Middle frontal gyrus (tissue), 1 donor: ENCODE measurements at regions not wholly inside any gene's neighbourhood (a gene's known extent, or its start where the extent isn't known, plus 50 kb on each side); places are given as distances from the start of the nearest gene placed in this dataset.

Experiments
- DNase-seq: peaks from one replicate; pipeline ENCODE4 v3.0.0-alpha.2; 2015; ENCODE audit warnings: low spot score; ENCODE audit errors: extremely low spot score

DNA sequence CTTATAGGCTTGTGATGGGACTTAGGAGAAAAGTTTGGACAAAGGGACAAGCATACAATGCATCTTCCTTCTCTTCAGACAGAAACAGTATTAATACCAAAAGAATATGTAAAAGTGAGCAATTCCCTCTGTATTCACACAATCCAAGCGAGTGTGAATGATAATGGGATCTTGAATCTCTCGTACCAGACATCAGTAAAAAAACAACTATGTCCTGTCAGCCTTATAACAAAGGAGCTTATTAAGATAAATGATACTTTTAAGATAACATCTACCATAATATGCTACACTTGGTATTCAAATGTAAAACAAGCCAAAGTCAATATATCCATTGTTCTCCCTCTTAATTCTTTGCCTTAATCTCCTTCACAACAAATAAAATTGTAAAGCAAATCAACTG lies 288.6 kb upstream of the CNTN6 start:
- DNase-seq: no peak

GRCh38 chr3:805326-805725 lies 287.5 kb upstream of the CNTN6 start:
- no peak for DNase-seq

DNA sequence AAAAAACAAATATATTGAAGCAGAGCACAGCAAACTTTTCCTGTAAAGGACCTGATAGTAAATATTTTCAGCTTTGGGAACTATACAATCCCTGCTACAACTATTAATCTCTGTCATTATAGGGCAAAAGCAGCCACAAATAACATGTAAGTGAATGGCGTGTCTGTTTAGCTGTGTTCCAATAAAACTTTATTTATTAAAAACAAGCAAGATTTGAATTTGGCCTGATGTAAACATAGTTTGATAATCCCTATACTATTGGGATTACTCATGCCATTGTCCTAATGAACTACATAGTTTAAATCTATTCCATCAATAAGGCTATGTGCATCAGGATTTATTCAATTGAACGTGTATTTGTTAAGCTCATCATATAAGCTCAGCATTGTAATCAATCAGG lies 286.8 kb upstream of the CNTN6 start:
- no peak for DNase-seq

- DNase-seq: no peak
These were observed 276.2 kb upstream of the CNTN6 start for GRCh38 chr3:816605-817004.

DNA sequence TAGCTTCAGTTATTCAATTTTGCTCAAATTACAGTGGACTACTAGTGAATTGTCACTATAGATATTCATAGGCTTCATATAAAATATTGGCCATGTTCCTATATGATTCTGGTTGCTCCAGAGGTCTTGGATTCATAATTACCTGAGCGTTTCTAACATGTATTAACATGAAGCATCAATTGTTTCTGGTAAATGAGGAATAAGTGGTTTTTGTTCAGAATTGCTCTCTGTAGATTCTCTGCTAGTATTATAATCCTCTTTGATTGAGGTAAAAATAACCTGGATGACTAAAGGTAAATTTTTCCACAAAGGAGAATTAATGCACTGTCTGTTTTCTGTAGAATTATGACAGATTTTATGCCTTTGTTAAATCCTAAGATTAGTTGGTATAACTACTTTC lies 258.1 kb upstream of the CNTN6 start:
- DNase-seq: no peak

DNA sequence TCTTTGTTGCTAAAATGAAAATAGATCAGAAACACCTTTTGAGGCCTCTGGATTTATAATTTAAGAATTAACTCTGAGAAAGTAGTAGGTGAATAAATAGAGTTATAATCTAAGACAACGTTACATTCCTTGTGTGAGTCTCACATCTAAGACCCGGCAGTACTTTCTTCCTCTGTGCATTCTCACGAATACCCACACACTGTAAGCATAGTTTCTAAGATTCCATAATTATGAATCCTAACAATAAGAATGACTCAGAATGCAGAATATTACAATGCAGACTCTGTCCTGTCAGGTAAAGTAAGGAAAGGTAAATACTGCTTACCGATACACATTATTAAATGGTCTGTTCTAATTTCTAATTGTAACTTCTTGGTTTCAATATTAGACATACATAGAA lies 257.7 kb upstream of the CNTN6 start:
- no peak for DNase-seq

GRCh38 chr3:839981-840380 lies 252.8 kb upstream of the CNTN6 start:
- no peak for DNase-seq

- DNase-seq: no peak
These were observed 241.6 kb upstream of the CNTN6 start for GRCh38 chr3:851098-851790.

- DNase-seq: no peak
These were observed 240.8 kb upstream of the CNTN6 start for GRCh38 chr3:852033-852432.

GRCh38 chr3:853489-853888 lies 239.3 kb upstream of the CNTN6 start:
- DNase-seq: no peak

DNA sequence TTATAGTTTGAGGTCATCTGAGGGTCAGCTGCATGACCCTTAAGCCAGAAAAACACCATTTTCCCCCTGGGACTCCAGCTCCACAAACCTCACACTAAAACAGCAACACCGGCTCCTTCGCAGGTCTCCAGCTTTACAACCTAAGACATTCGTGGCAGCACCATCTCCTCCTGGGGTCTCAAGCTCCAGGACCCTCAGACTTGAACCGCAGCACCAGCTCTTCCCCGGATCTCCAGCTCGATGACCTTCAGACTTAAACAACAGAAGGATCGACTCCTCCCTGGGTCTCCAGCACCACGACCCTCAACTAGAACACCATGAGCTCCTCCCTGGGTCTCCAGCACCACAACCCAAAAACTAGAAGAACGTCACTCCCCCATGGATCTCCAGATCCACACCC lies 233.7 kb upstream of the CNTN6 start:
- DNase-seq: no peak

DNA sequence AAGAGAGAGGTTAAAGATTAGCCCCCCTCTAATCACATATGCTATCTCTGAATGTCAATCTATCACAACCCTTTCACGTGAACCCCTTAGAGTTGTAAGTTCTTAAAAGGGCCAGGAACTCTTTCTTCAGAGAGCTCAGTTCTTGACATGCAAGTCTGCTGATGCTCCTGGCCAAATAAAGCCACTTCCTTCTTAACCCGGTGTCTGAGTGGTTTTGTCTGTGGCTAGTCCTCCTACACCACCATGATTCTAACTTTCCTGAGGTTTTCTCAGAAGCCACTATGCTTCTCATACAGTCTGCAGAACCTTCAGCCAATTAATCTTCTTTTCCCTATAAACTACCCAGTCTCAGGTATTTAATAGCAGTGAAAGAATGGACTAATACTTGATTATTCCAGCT lies 231.1 kb upstream of the CNTN6 start:
- DNase-seq: no peak

DNA sequence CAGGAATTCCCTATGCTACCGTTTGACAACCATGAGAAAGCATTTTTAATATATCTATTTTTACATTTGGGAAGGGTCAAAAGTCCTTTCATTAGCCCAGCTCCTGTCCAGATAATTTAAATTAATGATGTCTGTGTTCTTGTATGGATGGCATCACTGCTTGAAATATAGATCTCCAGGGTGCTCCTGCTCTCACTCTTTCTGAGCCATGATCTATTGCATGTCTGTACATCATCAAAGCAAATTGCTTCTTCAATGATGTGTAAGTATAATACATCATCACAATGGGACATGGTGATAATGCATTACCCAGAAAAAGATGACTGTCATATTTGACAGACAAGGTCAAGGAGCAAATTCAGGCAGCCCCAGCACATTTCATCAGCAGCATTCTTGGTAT lies 223.6 kb upstream of the CNTN6 start:
- no peak for DNase-seq

DNA sequence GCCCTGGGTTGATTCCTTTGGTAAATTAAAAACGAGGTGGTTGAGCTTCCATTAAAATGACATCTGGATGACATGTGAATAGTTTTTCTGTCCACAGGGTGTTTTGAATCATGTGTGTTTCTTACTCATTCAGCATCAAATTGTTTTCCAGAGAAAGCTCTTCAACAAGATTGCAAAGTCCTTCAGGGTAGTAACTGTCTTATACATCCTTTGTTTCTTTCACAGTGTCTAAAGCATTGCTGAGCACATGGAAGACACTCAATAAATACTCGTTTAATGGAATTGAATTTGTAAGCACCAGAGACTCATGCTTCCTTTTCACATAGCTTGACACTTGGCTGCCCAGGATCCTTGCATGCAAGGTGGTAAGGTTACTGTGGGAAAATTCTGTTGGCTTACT lies 223.1 kb upstream of the CNTN6 start:
- no peak for DNase-seq

DNA sequence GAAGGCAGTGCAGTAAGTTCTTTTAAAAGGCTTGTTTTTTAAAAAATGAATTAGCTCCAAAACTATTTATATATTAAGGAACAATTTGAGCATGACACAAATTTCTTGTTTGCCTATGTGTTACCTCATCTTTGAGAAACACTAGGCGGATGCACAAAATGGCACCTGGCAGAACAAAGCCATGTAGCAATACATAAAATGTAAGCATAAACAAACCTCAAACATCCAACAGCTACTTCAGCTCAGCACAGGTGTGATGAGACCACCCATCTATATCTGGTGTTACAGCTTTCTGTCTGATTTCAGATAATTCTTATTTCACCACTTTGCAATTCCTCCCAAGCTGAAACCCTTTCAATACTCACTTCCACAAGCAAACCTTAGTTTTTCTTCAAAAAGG lies 221.2 kb upstream of the CNTN6 start:
- DNase-seq: no peak

DNA sequence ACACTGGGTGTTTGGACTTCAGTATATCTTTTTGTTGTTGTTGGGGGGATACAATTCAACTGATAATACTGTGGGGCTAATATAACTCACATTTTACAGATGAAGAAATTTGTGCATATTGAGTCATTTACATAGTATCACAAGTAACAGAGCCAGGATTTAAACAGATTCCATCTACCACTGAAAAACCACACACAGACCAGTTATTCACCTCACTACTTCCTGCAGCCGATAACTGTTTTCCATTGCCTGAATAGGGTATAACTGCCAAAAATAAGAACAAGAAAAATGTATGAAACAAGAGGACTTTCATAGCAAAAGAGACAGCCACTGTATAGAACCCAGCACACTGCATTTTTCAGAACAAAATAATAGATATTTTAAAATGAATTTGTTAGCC lies 215.8 kb upstream of the CNTN6 start:
- no peak for DNase-seq

- DNase-seq: no peak
These were observed 214.1 kb upstream of the CNTN6 start for GRCh38 chr3:878746-879145.

- no peak for DNase-seq
These were observed 212.5 kb upstream of the CNTN6 start for GRCh38 chr3:880371-880770.

DNA sequence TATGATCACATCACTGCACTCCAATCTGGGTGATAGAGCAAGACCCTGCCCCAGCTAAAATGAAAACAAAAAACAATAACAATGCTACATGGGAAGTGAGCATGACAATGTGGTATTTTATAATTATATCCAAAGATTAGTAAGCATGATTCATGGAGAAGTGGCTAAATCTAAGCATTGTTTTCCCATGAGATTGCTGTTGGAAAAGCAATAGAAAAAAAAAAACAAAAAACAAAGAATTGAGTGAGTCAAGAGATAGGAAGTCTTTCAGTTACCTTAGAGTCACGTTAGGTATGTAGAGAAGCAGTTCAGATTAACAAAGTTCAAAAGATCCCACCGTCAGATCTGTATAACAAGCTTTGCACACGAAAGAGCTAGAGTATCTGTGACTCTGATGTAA lies 210.3 kb upstream of the CNTN6 start:
- DNase-seq: no peak

GRCh38 chr3:901953-902778 lies 190.7 kb upstream of the CNTN6 start:
- no peak for DNase-seq

DNA sequence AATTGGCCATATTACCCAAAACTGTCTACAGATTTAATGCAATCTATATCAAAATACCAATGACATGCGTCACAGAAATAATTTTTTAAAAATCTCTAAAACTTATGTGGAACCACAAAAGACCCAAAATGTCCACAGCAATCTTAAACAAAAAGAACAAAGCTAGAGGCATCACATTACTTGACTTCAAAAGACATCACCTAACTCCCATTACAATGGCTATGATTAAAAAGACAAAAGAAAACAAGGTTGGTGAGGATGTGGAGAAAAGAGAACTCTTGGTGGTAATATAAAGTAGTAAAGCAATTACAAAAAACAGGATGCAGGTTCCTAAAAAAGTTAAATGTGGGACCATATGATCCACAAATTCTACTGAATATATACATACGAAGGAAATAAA lies 187.6 kb upstream of the CNTN6 start:
- no peak for DNase-seq

DNA sequence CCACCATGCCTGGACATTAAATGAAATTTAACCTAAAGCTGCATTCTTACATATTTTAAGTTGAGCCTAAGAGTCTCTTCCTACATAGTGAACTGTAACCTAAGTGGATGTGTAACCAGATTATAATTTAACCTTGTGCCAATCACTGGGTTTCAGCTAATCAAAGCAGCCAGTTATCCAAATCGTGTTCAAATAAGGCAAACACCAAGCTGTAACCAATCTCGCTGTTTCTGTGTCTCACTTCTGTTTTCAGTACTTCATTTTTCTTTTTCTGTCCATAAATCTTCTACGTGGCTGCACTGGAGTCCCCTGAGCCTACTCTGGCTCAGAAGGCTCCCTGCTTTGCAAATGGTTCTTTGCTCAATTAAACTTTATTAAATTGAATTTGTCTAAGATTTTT lies 186.1 kb upstream of the CNTN6 start:
- no peak for DNase-seq

GRCh38 chr3:908839-909238 lies 184.0 kb upstream of the CNTN6 start:
- DNase-seq: no peak
